Mucosa of descending colon (tissue), 3 donors: ENCODE measurements at regions not wholly inside any gene's neighbourhood (a gene's known extent, or its start where the extent isn't known, plus 50 kb on each side); places are given as distances from the start of the nearest gene placed in this dataset.

Experiments
- ATAC-seq: fragments of 200-7000 bp; cut with Tn5 transposase; one replicate; pipeline ENCODE4 v1.9.1; 2020; ENCODE audit warnings: mild to moderate bottlenecking, moderate library complexity
- DNase-seq, 3 donors: peaks; one replicate each; pipeline ENCODE4 v3.0.0-alpha.2; 2020
- H3K36me3 ChIP-seq: fragments of 200-600 bp; one replicate; pipeline ENCODE4 v1.8.0; 2021; ENCODE audit warnings: low read depth, mild to moderate bottlenecking
- H3K4me1 ChIP-seq: fragments of 200-600 bp; one replicate; pipeline ENCODE4 v1.8.0; 2021; ENCODE audit warnings: low read depth, mild to moderate bottlenecking
- H3K4me3 ChIP-seq: fragments of 200-600 bp; one replicate; pipeline ENCODE4 v1.8.0; 2021; ENCODE audit warnings: mild to moderate bottlenecking
- H3K9me3 ChIP-seq: fragments of 200-600 bp; one replicate; pipeline ENCODE4 v1.8.0; 2021; ENCODE audit warnings: mild to moderate bottlenecking
- CTCF ChIP-seq: fragments of 200-600 bp; IDR thresholded peaks from one replicate; pipeline ENCODE4 v1.8.0; 2022; ENCODE audit warnings: antibody characterized with exemption, mild to moderate bottlenecking
- intact Hi-C, 2 donors: fragments of 100-400 bp; cut with DNase I in 1 of 2; cut with micrococcal nuclease in 1 of 2; formaldehyde crosslinking; loops; one replicate each; pipeline versions ENCODE4 v1.11.0 to v1.11.1; 2022; cut with DNase I, micrococcal nuclease
- donor health status: DM: no; HTN: no; CAD: no; lungs with moderate emphysema.
- donor health status: DM: no; HTN: no; CAD: no.
- donor health status: DM: no; HTN: yes; CAD: no.

DNA sequence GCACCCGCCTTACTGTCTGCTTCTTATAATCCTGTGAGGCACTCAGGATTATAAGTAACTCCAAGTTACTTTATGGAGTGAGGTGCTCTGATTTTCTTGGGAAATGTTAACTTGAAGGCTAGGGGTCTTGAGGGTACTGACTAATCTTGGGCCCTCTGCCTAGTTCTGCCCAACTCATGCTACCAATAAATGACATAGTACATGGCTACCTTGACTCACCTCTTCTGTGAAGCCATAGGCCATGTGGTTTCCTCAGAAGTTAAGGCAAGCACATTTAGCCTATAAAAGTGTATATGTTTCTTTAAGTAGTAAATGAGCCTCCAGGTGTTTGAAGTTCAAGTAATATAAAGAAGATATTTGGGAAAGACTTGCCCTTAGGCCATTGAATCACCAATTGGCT is 99.8 kb upstream of the CASK start:
- Histone ChIP-seq H3K9me3 (no peaks in the 10 kb centered on the region), H3K4me3 (no peak overlapping the region), H3K4me1 (no peaks in the 10 kb centered on the region), H3K36me3 (no peaks in the 10 kb centered on the region)
- ATAC-seq (no peak), DNase-seq (no peak)
- intact Hi-C loops = no loop called here
- no peak for TF ChIP-seq CTCF

DNA sequence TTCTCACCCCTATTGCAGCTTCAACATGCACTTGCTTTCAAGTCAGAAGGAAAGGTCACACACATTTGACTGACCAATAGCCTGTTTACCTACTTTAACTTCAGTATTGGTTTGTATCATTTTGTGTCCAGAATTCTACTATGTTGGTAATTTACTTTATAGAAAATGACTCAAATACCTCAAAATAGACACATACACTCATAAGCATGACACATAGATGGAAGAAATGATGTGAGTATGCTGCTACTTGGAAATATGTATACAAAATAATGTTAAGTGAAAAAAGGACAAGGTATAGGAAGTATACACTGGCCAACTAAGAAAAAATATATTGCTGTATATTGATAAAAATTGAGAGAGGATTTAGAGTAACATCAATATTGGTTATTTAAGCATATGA is 98.8 kb upstream of the CASK start:
- intact Hi-C loops = no loop called here

GRCh38 chrX:42021058-42021457 is 97.7 kb upstream of the CASK start:
- DNase-seq (no peak), ATAC-seq (no peak)
- Histone ChIP-seq H3K4me3 (no peak overlapping the region), H3K9me3 (no peaks in the 10 kb centered on the region), H3K36me3 (no peaks in the 10 kb centered on the region), H3K4me1 (no peaks in the 10 kb centered on the region)
- TF ChIP-seq CTCF = no peak
- intact Hi-C loops = no loop called here

More for the DNA sequence above, 98.8 kb upstream of the CASK start:
- TF ChIP-seq CTCF = no peak
- no peaks in the 10 kb centered on the region for H3K36me3 ChIP-seq
- H3K4me3 ChIP-seq = no peak overlapping the region
- no peaks in the 10 kb centered on the region for H3K9me3 ChIP-seq
- no peaks in the 10 kb centered on the region for H3K4me1 ChIP-seq
- ATAC-seq (no peak), DNase-seq (no peak)

- H3K4me3 ChIP-seq = no peak overlapping the region
- DNase-seq (no peak), ATAC-seq (no peak)
- no peaks in the 10 kb centered on the region for H3K4me1 ChIP-seq
- TF ChIP-seq CTCF = no peak
- no peaks in the 10 kb centered on the region for H3K36me3 ChIP-seq
- no peaks in the 10 kb centered on the region for H3K9me3 ChIP-seq
- intact Hi-C loops = no loop called here
Observed at GRCh38 chrX:42020225-42020624, 96.9 kb upstream of the CASK start.

DNA sequence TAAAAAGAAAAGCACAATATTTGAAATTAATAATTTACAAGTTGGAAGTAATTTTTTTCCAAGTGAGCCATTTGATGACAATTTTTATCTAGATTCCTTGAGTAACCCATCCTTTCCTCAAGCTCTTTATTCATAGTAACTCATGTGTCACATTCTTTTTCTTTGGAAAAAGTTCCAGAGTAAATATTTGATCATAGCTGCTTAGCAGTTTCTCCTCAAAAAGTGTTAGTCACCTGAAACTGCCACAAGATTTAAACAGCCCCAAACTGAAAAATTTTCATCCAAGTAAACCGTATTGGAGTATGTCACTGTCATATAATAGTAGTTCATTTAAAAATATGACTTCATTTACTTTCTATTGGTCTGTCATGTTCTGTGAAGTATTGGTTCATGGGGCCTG is 94.6 kb upstream of the CASK start:
- no peak for TF ChIP-seq CTCF
- H3K4me3 ChIP-seq = no peak overlapping the region
- intact Hi-C loops = no loop called here
- no peaks in the 10 kb centered on the region for H3K9me3 ChIP-seq
- no peak for ATAC-seq
- H3K4me1 ChIP-seq = no peaks in the 10 kb centered on the region
- DNase-seq = no peak
- H3K36me3 ChIP-seq = no peaks in the 10 kb centered on the region

GRCh38 chrX:42000836-42001235 is 77.5 kb upstream of the CASK start:
- no peaks in the 10 kb centered on the region for H3K36me3 ChIP-seq
- no peak overlapping the region for H3K4me3 ChIP-seq
- no peak for ATAC-seq
- DNase-seq = no peak
- no peaks in the 10 kb centered on the region for H3K9me3 ChIP-seq
- intact Hi-C loops = no loop called here
- H3K4me1 ChIP-seq = no peaks in the 10 kb centered on the region
- no peak for TF ChIP-seq CTCF
